Mesenchymal stem cell (in vitro differentiated cells and primary cell): ENCODE measurements at regions not wholly inside any gene's neighbourhood (a gene's known extent, or its start where the extent isn't known, plus 50 kb on each side); places are given as distances from the start of the nearest gene placed in this dataset.
A peak's percentile ranks its signal among the peaks of the same experiment; 100 is the strongest.

Experiments
- DNase-seq: peaks from one replicate; pipeline ENCODE4 v3.0.0-alpha.2; 2013
- H2AFZ ChIP-seq: one replicate; pipeline ENCODE4 v1.6.1; 2013; ENCODE audit warnings: low read depth, mild to moderate bottlenecking, control low read depth, inconsistent platforms, low read length, moderate library complexity
- H2AK5ac ChIP-seq: 2 replicates; pipeline ENCODE4 v1.6.1; 2013; ENCODE audit warnings: low read length, moderate library complexity, mild to moderate bottlenecking, inconsistent platforms; ENCODE audit not compliant: severe bottlenecking
- H2BK120ac ChIP-seq: one replicate; pipeline ENCODE4 v1.6.1; 2013; ENCODE audit warnings: low read depth, mild to moderate bottlenecking, inconsistent platforms, low read length, moderate library complexity
- H2BK12ac ChIP-seq, 2 experiments: one replicate each; pipeline ENCODE4 v1.6.1; 2013; ENCODE audit warnings: inconsistent platforms in 2 of 2, low read length in 2 of 2, mild to moderate bottlenecking in 2 of 2, moderate library complexity in 2 of 2, control low read depth in 1 of 2
- H2BK15ac ChIP-seq: one replicate; pipeline ENCODE4 v1.6.1; 2013; ENCODE audit warnings: mild to moderate bottlenecking, low read depth, inconsistent platforms; ENCODE audit not compliant: poor library complexity, severe bottlenecking
- H2BK5ac ChIP-seq: 2 replicates; pipeline ENCODE4 v1.6.1; 2013; ENCODE audit warnings: low read depth, mild to moderate bottlenecking, low read length, control low read depth, inconsistent platforms; ENCODE audit not compliant: poor library complexity, severe bottlenecking
- H3K14ac ChIP-seq, 2 experiments: one replicate each; pipeline ENCODE4 v1.6.1; 2013; ENCODE audit warnings: inconsistent platforms in 2 of 2, low read length in 2 of 2, control low read depth in 1 of 2, mild to moderate bottlenecking in 1 of 2, moderate library complexity in 1 of 2
- H3K18ac ChIP-seq, 2 experiments: one replicate each; pipeline ENCODE4 v1.6.1; 2013; ENCODE audit warnings: inconsistent platforms in 2 of 2, low read length in 2 of 2, control low read depth in 1 of 2, low read depth in 1 of 2, mild to moderate bottlenecking in 1 of 2
- H3K23ac ChIP-seq, 2 experiments: one replicate each; pipeline ENCODE4 v1.6.1; 2013; ENCODE audit warnings: inconsistent platforms in 2 of 2, low read length in 2 of 2, mild to moderate bottlenecking in 2 of 2, moderate library complexity in 2 of 2, control low read depth in 1 of 2
- H3K27ac ChIP-seq: 2 replicates; pipeline ENCODE4 v1.5.1; 2013; ENCODE audit warnings: mild to moderate bottlenecking, moderate library complexity, low read length, control low read depth, inconsistent platforms; ENCODE audit not compliant: poor library complexity, severe bottlenecking
- H3K27me3 ChIP-seq, 2 experiments: 2 replicates each; pipeline versions ENCODE4 v1.6.1 to v1.7.0; 2013; ENCODE audit warnings: low read length in 2 of 2, mild to moderate bottlenecking in 2 of 2, moderate library complexity in 2 of 2, control low read depth in 1 of 2, inconsistent platforms in 1 of 2; ENCODE audit not compliant: control insufficient read depth in 1 of 2, insufficient read depth in 1 of 2
- H3K36me3 ChIP-seq, 2 experiments: 2 replicates each; pipeline versions ENCODE4 v1.6.1 to v1.7.0; 2013; ENCODE audit warnings: low read length in 2 of 2, control low read depth in 1 of 2, inconsistent platforms in 1 of 2, low read depth in 1 of 2, mild to moderate bottlenecking in 1 of 2; ENCODE audit not compliant: insufficient read depth in 2 of 2, control insufficient read depth in 1 of 2
- H3K4ac ChIP-seq, 2 experiments: one replicate each; pipeline ENCODE4 v1.6.1; 2013; ENCODE audit warnings: inconsistent platforms in 2 of 2, low read length in 2 of 2, mild to moderate bottlenecking in 2 of 2, moderate library complexity in 2 of 2, control low read depth in 1 of 2, low read depth in 1 of 2
- H3K4me1 ChIP-seq: 2 replicates; pipeline ENCODE4 v1.6.1; 2013; ENCODE audit warnings: low read depth, low read length, control low read depth; ENCODE audit not compliant: control insufficient read depth, insufficient read depth
- H3K4me2 ChIP-seq: 2 replicates; pipeline ENCODE4 v1.6.1; 2013; ENCODE audit warnings: low read length, mild to moderate bottlenecking, inconsistent platforms; ENCODE audit not compliant: poor library complexity, severe bottlenecking
- H3K4me3 ChIP-seq, 2 experiments: 2 replicates each; pipeline versions ENCODE4 v1.5.1 to v1.7.0; 2013; ENCODE audit warnings: low read length in 2 of 2, mild to moderate bottlenecking in 2 of 2, control low read depth in 1 of 2, low read depth in 1 of 2; ENCODE audit not compliant: insufficient read depth in 1 of 2
- H3K79me1 ChIP-seq: replicated peaks from 2 replicates; pipeline ENCODE4 v1.6.1; 2013; ENCODE audit warnings: mild to moderate bottlenecking, control low read depth, low read length, inconsistent platforms; ENCODE audit not compliant: poor library complexity, severe bottlenecking
- H3K9ac ChIP-seq: 2 replicates; pipeline ENCODE4 v1.7.0; 2013; ENCODE audit warnings: mild to moderate bottlenecking, low read length, moderate library complexity
- H3K9me3 ChIP-seq: 2 replicates; pipeline ENCODE4 v1.7.0; 2013; ENCODE audit warnings: mild to moderate bottlenecking, low read length; ENCODE audit not compliant: control insufficient read depth
- H4K8ac ChIP-seq: one replicate; pipeline ENCODE4 v1.6.1; 2013; ENCODE audit warnings: inconsistent platforms, mild to moderate bottlenecking, low read length, moderate library complexity
- H4K91ac ChIP-seq: one replicate; pipeline ENCODE4 v1.6.1; 2013; ENCODE audit warnings: mild to moderate bottlenecking, low read length, inconsistent platforms
- WGBS: methylation state at CpG from one replicate; pipeline ENCODE4 v1.1.7; 2013; ENCODE audit warnings: mixed read lengths; 5-methylcytosine and 5-hydroxymethylcytosine counted together

- H4K91ac ChIP-seq = peak overlapping the region; percentile 54
- no peak overlapping the region for H2BK120ac ChIP-seq
- H3K23ac ChIP-seq = no peak overlapping the region
- H2BK5ac ChIP-seq = no peak overlapping the region
- H4K8ac ChIP-seq = no peak overlapping the region
- peaks cover 8% of the 10 kb centered on the region for H3K9me3 ChIP-seq
- H3K27ac ChIP-seq = no peak overlapping the region
- DNase-seq = no peak
- no peaks in the 10 kb centered on the region for H3K27me3 ChIP-seq
- peaks cover 58% of the 10 kb centered on the region for H3K4me1 ChIP-seq
- peak overlapping the region in 1 of 2 experiments; percentile 2 for H3K14ac ChIP-seq
- no peak overlapping the region for H2AFZ ChIP-seq
- H3K79me1 ChIP-seq = peaks cover 13% of the 10 kb centered on the region
- no peak overlapping the region for H2BK15ac ChIP-seq
- 95% methylated on average over 29 of the region's 29 CpGs for WGBS
- peak overlapping the region in 1 of 2 experiments; percentile 18 for H3K18ac ChIP-seq
- peak overlapping the region; percentile 34 for H2AK5ac ChIP-seq
- no peak overlapping the region for H3K4me2 ChIP-seq
- no peak overlapping the region for H3K4ac ChIP-seq
- peak overlapping the region; percentile 3 for H3K9ac ChIP-seq
- peaks cover 19 to 43% of the 10 kb centered on the region in 2 experiments for H3K36me3 ChIP-seq
- no peak overlapping the region for H3K4me3 ChIP-seq
- no peak overlapping the region for H2BK12ac ChIP-seq
Measured at GRCh38 chr17:77327566-77328464, 187.0 kb downstream of the SEC14L1 start.

GRCh38 chr17:77328823-77329740 lies 188.3 kb downstream of the SEC14L1 start:
- Histone ChIP-seq H4K8ac (no peak overlapping the region), H2BK120ac (no peak overlapping the region), H3K4me2 (no peak overlapping the region), H2AK5ac (peak overlapping the region; percentile 12), H3K4ac (no peak overlapping the region), H4K91ac (no peak overlapping the region), H3K14ac (no peak overlapping the region), H3K18ac (peak overlapping the region; percentile 9 to 29), H2BK15ac (peak overlapping the region; percentile 60), H3K9me3 (peaks cover 9% of the 10 kb centered on the region), H3K27ac (no peak overlapping the region), H2AFZ (no peak overlapping the region), H2BK5ac (no peak overlapping the region), H3K27me3 (no peaks in the 10 kb centered on the region), H2BK12ac (peak overlapping the region in 1 of 2 experiments; percentile 14), H3K4me3 (no peak overlapping the region), H3K4me1 (peaks cover 49% of the 10 kb centered on the region), H3K36me3 (peaks cover 19 to 43% of the 10 kb centered on the region in 2 experiments), H3K9ac (peak overlapping the region; percentile 18), H3K79me1 (peaks cover 13% of the 10 kb centered on the region), H3K23ac (no peak overlapping the region)
- 86% methylated on average over 15 of the region's 15 CpGs for WGBS
- no peak for DNase-seq

- WGBS = 96% methylated on average over 20 of the region's 21 CpGs
- Histone ChIP-seq H2AFZ (no peak overlapping the region), H3K23ac (no peak overlapping the region), H3K27me3 (no peaks in the 10 kb centered on the region), H3K4me2 (no peak overlapping the region), H2AK5ac (peak overlapping the region; percentile 85), H3K4ac (peak overlapping the region in 1 of 2 experiments; percentile 7), H4K8ac (no peak overlapping the region), H2BK12ac (no peak overlapping the region), H3K36me3 (peaks cover 19 to 43% of the 10 kb centered on the region in 2 experiments), H3K18ac (no peak overlapping the region), H2BK15ac (peak overlapping the region; percentile 60), H3K4me3 (no peak overlapping the region), H4K91ac (no peak overlapping the region), H3K79me1 (peaks cover 13% of the 10 kb centered on the region), H2BK5ac (no peak overlapping the region), H3K14ac (no peak overlapping the region), H2BK120ac (no peak overlapping the region), H3K27ac (no peak overlapping the region), H3K9ac (no peak overlapping the region), H3K4me1 (peaks cover 46% of the 10 kb centered on the region), H3K9me3 (peaks cover 9% of the 10 kb centered on the region)
- DNase-seq = no peak
Measured at GRCh38 chr17:77329741-77330531, 189.2 kb downstream of the SEC14L1 start.
